ENCODE measurements at regions not wholly inside any gene's neighbourhood (a gene's known extent, or its start where the extent isn't known, plus 50 kb on each side); places are given as distances from the start of the nearest gene placed in this dataset.

GRCh38 chr2:235293061-235293460 lies 200.8 kb upstream of the AGAP1 start:
- intact Hi-C loops (cut with micrococcal nuclease), result no loop called here
- no peak overlapping the region for H3K9ac ChIP-seq (replicated peaks; ENCODE audit: extremely low read depth, insufficient read depth, low read length)
- no peak for FAIRE-seq

More at GRCh38 chr2:235293061-235293460, 200.8 kb upstream of the AGAP1 start:
- Histone ChIP-seq H3K79me2 (ENCODE audit: control insufficient read depth, insufficient read depth, low read length) (no peaks in the 10 kb centered on the region), H3K4me2 (ENCODE audit: insufficient read depth, low read length) (no peak overlapping the region), H4K20me1 (replicated peaks; ENCODE audit: control insufficient read depth, extremely low read depth, insufficient read depth, low read length) (no peaks in the 10 kb centered on the region), H2AFZ (ENCODE audit: low read depth, low read length) (no peak overlapping the region), H3K9me3 (replicated peaks; ENCODE audit: control insufficient read depth, insufficient read depth, low read length) (no peaks in the 10 kb centered on the region), H3K9me1 (replicated peaks; ENCODE audit: control insufficient read depth, extremely low read depth, insufficient read depth, low read length) (no peaks in the 10 kb centered on the region), H3K4me1 (ENCODE audit: control insufficient read depth, extremely low read depth, insufficient read depth, low read length) (no peaks in the 10 kb centered on the region), H3K27me3 (ENCODE audit: control insufficient read depth in 2 of 2, insufficient read depth in 2 of 2, low read length in 2 of 2) (no peaks in the 10 kb centered on the region), H3K27ac (ENCODE audit: insufficient read depth, low read depth, low read length) (no peak overlapping the region), H3K36me3 (ENCODE audit: control insufficient read depth in 2 of 2, extremely low read depth in 1 of 2, insufficient read depth in 2 of 2, low read length in 2 of 2) (no peaks in the 10 kb centered on the region), H3K4me3 (replicated peaks in 1 of 3; ENCODE audit: insufficient read depth in 1 of 3, low read depth in 1 of 3, low read length in 3 of 3) (no peak overlapping the region)
- ChIA-PET POLR2A (no interaction called here), CTCF (interaction anchor here (1.2 kb wide), 1 partner anchor 27 kb away, joined by 3 read pairs; no protein-coding TSS in a partner anchor)
- dilution Hi-C loops (cut with MboI; ENCODE audit: extremely low pct_ligation_motif_present, low sequenced_read_pairs), result no loop called here
- TF ChIP-seq MAX (IDR thresholded peaks at IDR 0.05; ENCODE audit: insufficient read depth, insufficient read length) (no peak), GATA2 (IDR thresholded peaks at IDR 0.05; ENCODE audit: insufficient read depth, insufficient read length, low read depth, low read length) (no peak), FOS (IDR thresholded peaks at IDR 0.05; ENCODE audit: borderline replicate concordance, insufficient read depth, low read length) (no peak), MYC (IDR thresholded peaks at IDR 0.05; ENCODE audit: low read depth, low read length) (no peak), CTCF (IDR thresholded peaks at IDR 0.05; ENCODE audit: extremely low read depth in 1 of 2, insufficient read depth in 1 of 2, low read depth in 1 of 2, low read length in 2 of 2) (no peak), EZH2 (IDR thresholded peaks at IDR 0.05; ENCODE audit: borderline replicate concordance, low read depth, low read length, severe bottlenecking) (no peak), POLR2A (IDR thresholded peaks at IDR 0.05; ENCODE audit: low read depth, low read length) (no peak), POLR2AphosphoS5 (IDR thresholded peaks at IDR 0.05; ENCODE audit: insufficient read depth, low read depth, low read length) (no peak), JUN (IDR thresholded peaks at IDR 0.05; ENCODE audit: borderline replicate concordance, insufficient read depth, insufficient read length, low read depth) (no peak)
- no peak for DNase-seq (ENCODE audit: low read depth, low spot score)
- no TSS peak for BruUV-seq (replicated peaks)
